ENCODE measurements at regions not wholly inside any gene's neighbourhood (a gene's known extent, or its start where the extent isn't known, plus 50 kb on each side); places are given as distances from the start of the nearest gene placed in this dataset.

- Histone ChIP-seq H3K27me3 (ENCODE audit: control insufficient read depth, insufficient read depth, low read length) (no peaks in the 10 kb centered on the region), H3K36me3 (ENCODE audit: control insufficient read depth, insufficient read depth, low read length) (no peaks in the 10 kb centered on the region), H3K9me3 (ENCODE audit: control insufficient read depth, insufficient read depth, low read depth, low read length) (no peaks in the 10 kb centered on the region), H3K4me3 (ENCODE audit: low read depth in 2 of 2, low read length in 2 of 2) (no peak overlapping the region), H3K4me1 (ENCODE audit: control insufficient read depth, insufficient read depth, low read length) (no peaks in the 10 kb centered on the region), H3K27ac (ENCODE audit: low read length) (no peak overlapping the region)
- CTCF ChIA-PET, result no interaction called here
- ATAC-seq (no peak), DNase-seq (ENCODE audit: low read depth, low spot score) (no peak)
- no TSS peak for BruUV-seq (replicated peaks)
- POLR2A ChIA-PET, result no interaction called here
- intact Hi-C loops (cut with micrococcal nuclease; ENCODE audit: unreplicated experiment), result no loop called here
- TF ChIP-seq POLR2AphosphoS5 (IDR thresholded peaks at IDR 0.05; ENCODE audit: low read depth, low read length) (no peak), SIN3A (IDR thresholded peaks at IDR 0.05; ENCODE audit: borderline replicate concordance, insufficient read depth, low read depth, low read length) (no peak), TCF7L2 (IDR thresholded peaks at IDR 0.05; ENCODE audit: low read depth, low read length) (no peak)
- TF ChIP-seq, protein P1, sequence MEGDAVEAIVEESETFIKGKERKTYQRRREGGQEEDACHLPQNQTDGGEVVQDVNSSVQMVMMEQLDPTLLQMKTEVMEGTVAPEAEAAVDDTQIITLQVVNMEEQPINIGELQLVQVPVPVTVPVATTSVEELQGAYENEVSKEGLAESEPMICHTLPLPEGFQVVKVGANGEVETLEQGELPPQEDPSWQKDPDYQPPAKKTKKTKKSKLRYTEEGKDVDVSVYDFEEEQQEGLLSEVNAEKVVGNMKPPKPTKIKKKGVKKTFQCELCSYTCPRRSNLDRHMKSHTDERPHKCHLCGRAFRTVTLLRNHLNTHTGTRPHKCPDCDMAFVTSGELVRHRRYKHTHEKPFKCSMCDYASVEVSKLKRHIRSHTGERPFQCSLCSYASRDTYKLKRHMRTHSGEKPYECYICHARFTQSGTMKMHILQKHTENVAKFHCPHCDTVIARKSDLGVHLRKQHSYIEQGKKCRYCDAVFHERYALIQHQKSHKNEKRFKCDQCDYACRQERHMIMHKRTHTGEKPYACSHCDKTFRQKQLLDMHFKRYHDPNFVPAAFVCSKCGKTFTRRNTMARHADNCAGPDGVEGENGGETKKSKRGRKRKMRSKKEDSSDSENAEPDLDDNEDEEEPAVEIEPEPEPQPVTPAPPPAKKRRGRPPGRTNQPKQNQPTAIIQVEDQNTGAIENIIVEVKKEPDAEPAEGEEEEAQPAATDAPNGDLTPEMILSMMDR (IDR thresholded peaks at IDR 0.05), result no peak
- TF ChIP-seq, protein P2, sequence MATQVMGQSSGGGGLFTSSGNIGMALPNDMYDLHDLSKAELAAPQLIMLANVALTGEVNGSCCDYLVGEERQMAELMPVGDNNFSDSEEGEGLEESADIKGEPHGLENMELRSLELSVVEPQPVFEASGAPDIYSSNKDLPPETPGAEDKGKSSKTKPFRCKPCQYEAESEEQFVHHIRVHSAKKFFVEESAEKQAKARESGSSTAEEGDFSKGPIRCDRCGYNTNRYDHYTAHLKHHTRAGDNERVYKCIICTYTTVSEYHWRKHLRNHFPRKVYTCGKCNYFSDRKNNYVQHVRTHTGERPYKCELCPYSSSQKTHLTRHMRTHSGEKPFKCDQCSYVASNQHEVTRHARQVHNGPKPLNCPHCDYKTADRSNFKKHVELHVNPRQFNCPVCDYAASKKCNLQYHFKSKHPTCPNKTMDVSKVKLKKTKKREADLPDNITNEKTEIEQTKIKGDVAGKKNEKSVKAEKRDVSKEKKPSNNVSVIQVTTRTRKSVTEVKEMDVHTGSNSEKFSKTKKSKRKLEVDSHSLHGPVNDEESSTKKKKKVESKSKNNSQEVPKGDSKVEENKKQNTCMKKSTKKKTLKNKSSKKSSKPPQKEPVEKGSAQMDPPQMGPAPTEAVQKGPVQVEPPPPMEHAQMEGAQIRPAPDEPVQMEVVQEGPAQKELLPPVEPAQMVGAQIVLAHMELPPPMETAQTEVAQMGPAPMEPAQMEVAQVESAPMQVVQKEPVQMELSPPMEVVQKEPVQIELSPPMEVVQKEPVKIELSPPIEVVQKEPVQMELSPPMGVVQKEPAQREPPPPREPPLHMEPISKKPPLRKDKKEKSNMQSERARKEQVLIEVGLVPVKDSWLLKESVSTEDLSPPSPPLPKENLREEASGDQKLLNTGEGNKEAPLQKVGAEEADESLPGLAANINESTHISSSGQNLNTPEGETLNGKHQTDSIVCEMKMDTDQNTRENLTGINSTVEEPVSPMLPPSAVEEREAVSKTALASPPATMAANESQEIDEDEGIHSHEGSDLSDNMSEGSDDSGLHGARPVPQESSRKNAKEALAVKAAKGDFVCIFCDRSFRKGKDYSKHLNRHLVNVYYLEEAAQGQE (IDR thresholded peaks at IDR 0.05; ENCODE audit: insufficient read depth in 1 of 2, low read depth in 2 of 2, low read length in 1 of 2), result no peak
- in situ Hi-C loops (cut with HindIII; ENCODE audit: low pct_unique_long_range_greater_than_20kb, low sequenced_read_pairs), result no loop called here
Measured at GRCh38 chr2:139778732-139779131, 998.5 kb upstream of the NXPH2 start.

DNA sequence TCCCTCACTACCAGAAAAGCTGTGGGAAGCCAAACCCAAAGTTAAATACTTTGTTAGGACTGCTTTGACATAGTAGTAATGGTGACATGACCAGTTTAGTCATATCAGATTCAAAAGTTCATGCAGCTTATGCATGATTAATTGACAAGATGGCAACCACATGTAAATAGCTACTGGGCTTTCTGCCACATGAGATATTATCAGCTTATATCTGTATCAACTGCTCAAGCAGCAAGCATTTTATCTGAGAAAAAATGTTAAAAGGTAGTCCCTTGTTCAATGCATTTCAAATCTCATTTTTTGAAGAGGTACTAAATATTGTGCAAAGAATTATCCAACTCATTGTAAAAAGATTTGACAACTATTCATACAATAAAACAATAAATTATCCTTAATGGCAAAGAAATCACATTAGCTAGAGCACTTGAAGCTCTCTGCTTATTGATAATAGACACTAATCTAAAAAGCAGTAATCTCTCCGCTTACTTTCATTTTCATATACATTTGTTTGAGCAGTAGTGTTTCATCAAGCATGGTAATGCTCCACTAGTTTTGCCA is 993.6 kb upstream of the NXPH2 start:
- Histone ChIP-seq H3K27me3 (ENCODE audit: control insufficient read depth, insufficient read depth, low read length) (no peaks in the 10 kb centered on the region), H3K9me3 (ENCODE audit: control insufficient read depth, insufficient read depth, low read depth, low read length) (no peaks in the 10 kb centered on the region), H3K36me3 (ENCODE audit: control insufficient read depth, insufficient read depth, low read length) (no peaks in the 10 kb centered on the region), H3K4me1 (ENCODE audit: control insufficient read depth, insufficient read depth, low read length) (no peaks in the 10 kb centered on the region), H3K4me3 (ENCODE audit: low read depth in 2 of 2, low read length in 2 of 2) (no peak overlapping the region), H3K27ac (ENCODE audit: low read length) (no peak overlapping the region)
- BruUV-seq (replicated peaks), result no TSS peak
- DNase-seq (ENCODE audit: low read depth, low spot score) (no peak), ATAC-seq (no peak)
- ChIA-PET POLR2A (no interaction called here), CTCF (no interaction called here)
- intact Hi-C loops (cut with micrococcal nuclease; ENCODE audit: unreplicated experiment), result no loop called here
- in situ Hi-C loops (cut with HindIII; ENCODE audit: low pct_unique_long_range_greater_than_20kb, low sequenced_read_pairs), result no loop called here
- no peak for TF ChIP-seq SIN3A (IDR thresholded peaks at IDR 0.05; ENCODE audit: borderline replicate concordance, insufficient read depth, low read depth, low read length)
- TF ChIP-seq, protein P2 (IDR thresholded peaks at IDR 0.05; ENCODE audit: insufficient read depth in 1 of 2, low read depth in 2 of 2, low read length in 1 of 2), result no peak
